BJ (cell line): ENCODE measurements at regions not wholly inside any gene's neighbourhood (a gene's known extent, or its start where the extent isn't known, plus 50 kb on each side); places are given as distances from the start of the nearest gene placed in this dataset.

Experiments used
- CTCF ChIA-PET: fragments of 350-600 bp; formaldehyde crosslinking; extraction: SDS; loops from one replicate; lab custom pipeline; 2021; ENCODE audit warnings: antibody characterized with exemption, inconsistent platforms; lab: Yijun Ruan, JAX
- POLR2A ChIA-PET: fragments of 300-600 bp; sonication (Branson Sonifier 250); formaldehyde crosslinking; extraction: SDS; loops from one replicate; lab custom pipeline; 2021; ENCODE audit warnings: antibody characterized with exemption; lab: Charles Lee
- DNase-seq: peaks from one replicate; pipeline ENCODE4 v3.0.0-alpha.2; 2011; ENCODE audit warnings: low read depth
- H3K27me3 ChIP-seq: 2 replicates; pipeline ENCODE4 v1.6.0; 2011; ENCODE audit warnings: low read length; ENCODE audit not compliant: control insufficient read depth, insufficient read depth
- H3K36me3 ChIP-seq: 2 replicates; pipeline ENCODE4 v1.5.1; 2011; ENCODE audit warnings: low read length; ENCODE audit not compliant: control insufficient read depth, insufficient read depth
- H3K4me3 ChIP-seq: 2 replicates; pipeline ENCODE4 v1.5.1; 2011; ENCODE audit warnings: low read depth, mild to moderate bottlenecking, control low read depth, low read length
- CTCF ChIP-seq: IDR thresholded peaks from 2 replicates; pipeline ENCODE4 v1.5.1; 2011; ENCODE audit warnings: low read depth, mild to moderate bottlenecking, control low read depth, inconsistent platforms, low read length, moderate library complexity; ENCODE audit not compliant: insufficient read depth

- no peak for DNase-seq
- no peaks in the 10 kb centered on the region for H3K27me3 ChIP-seq
- ChIA-PET CTCF (no interaction called here), POLR2A (no interaction called here)
- no peaks in the 10 kb centered on the region for H3K36me3 ChIP-seq
- no peak for TF ChIP-seq CTCF
- no peak overlapping the region for H3K4me3 ChIP-seq
Measured at GRCh38 chr2:193627187-193627926, 1432.6 kb upstream of the TMEFF2 start.

- no peak overlapping the region for H3K4me3 ChIP-seq
- CTCF ChIA-PET, result no interaction called here
- POLR2A ChIA-PET, result no interaction called here
Measured at GRCh38 chr2:193608451-193608850, 1413.7 kb upstream of the TMEFF2 start.

DNA sequence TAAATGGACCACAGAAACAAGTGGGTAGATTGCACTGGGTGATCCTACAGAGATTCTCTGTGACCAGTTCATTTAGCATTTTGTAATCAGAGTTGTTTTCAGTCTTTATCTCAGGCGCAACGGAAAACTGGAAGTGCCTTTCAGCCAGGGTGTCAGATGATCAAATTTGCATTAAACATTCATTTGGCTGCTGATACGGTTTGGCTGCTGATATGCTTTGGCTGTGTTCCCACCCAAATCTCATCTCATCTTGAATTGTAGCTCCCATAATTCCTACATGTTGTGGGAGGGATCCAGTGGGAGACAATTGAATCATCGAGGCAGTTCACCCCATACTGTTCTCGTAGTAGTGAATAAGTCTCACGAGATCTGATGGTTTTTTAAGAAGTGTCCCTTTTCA lies 1396.1 kb upstream of the TMEFF2 start:
- no peaks in the 10 kb centered on the region for H3K36me3 ChIP-seq
- no peak for TF ChIP-seq CTCF
- no peak overlapping the region for H3K4me3 ChIP-seq
- DNase-seq, result no peak
- ChIA-PET CTCF (no interaction called here), POLR2A (no interaction called here)
- H3K27me3 ChIP-seq, result no peaks in the 10 kb centered on the region

More at GRCh38 chr2:193608451-193608850, 1413.7 kb upstream of the TMEFF2 start:
- Histone ChIP-seq H3K36me3 (no peaks in the 10 kb centered on the region), H3K27me3 (no peaks in the 10 kb centered on the region)
- TF ChIP-seq CTCF, result no peak
- no peak for DNase-seq

GRCh38 chr2:193584522-193584938 lies 1389.8 kb upstream of the TMEFF2 start:
- Histone ChIP-seq H3K36me3 (no peaks in the 10 kb centered on the region), H3K4me3 (no peak overlapping the region), H3K27me3 (no peaks in the 10 kb centered on the region)
- ChIA-PET POLR2A (no interaction called here), CTCF (no interaction called here)
- no peak for DNase-seq
- TF ChIP-seq CTCF, result no peak

DNA sequence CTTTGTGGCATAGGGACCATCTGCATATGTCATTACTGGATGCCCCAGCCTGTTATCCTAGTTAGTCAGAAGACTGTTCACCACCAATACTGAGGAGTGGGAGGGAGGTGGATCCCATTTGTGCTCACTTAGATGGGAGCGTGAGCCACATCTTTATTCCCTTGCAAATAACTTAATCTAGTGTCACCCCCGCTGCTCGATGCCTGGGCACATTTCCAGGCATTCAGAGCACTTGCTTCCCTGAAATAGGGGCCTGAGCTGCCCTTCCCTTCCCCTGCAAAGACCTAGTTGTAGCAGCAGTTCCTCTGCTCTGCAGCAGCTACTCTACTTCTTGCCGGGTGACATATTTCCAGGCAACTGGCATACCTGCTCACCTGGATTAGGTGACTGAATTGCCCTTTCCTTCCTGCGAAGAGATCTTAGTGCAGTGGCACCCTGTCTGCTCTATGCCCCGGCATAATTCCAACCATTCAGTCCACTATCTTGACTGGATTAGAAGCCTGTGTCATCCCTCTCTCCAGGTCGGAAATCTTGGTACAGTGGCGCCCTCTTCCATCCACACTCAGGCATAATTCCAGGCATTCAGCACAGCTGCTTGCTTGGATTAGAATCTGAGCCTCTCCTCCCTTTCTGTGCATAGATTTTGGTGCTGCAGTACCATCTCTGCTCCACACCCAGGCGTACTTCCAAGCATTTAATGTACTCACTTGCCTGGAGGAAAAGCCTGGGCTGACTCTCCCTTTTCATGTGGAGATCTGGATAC lies 1389.1 kb upstream of the TMEFF2 start:
- DNase-seq, result no peak
- TF ChIP-seq CTCF, result no peak
- H3K27me3 ChIP-seq, result no peaks in the 10 kb centered on the region
- ChIA-PET POLR2A (no interaction called here), CTCF (no interaction called here)
- no peaks in the 10 kb centered on the region for H3K36me3 ChIP-seq
- H3K4me3 ChIP-seq, result no peak overlapping the region
